Upper lobe of left lung (tissue), 4 donors: ENCODE measurements at regions not wholly inside any gene's neighbourhood (a gene's known extent, or its start where the extent isn't known, plus 50 kb on each side); places are given as distances from the start of the nearest gene placed in this dataset.

ENCODE experiments used
- POLR2A ChIP-seq, 4 donors: fragments of 450-650 bp; IDR thresholded peaks; one replicate each; pipeline ENCODE4 v1.5.1; 2016 to 2017; ENCODE audit warnings: antibody characterized with exemption in 4 of 4, mild to moderate bottlenecking in 2 of 4
- POLR2AphosphoS5 ChIP-seq, 2 donors: sonication (generic); formaldehyde crosslinking; IDR thresholded peaks; one replicate each; pipeline ENCODE4 v1.5.1; 2017; ENCODE audit warnings: antibody characterized with exemption in 2 of 2
- TF ChIP-seq, protein P1 (sequence below), 6 experiments: fragments of 450-650 bp in 4 of 6; fragments of 200-600 bp in 2 of 6; sonication (generic) in 2 of 6; IDR thresholded peaks; one replicate each; pipeline ENCODE4 v1.5.1; 2016 to 2019; ENCODE audit warnings: antibody characterized with exemption in 6 of 6

GRCh38 chr12:13786646-13787045, 194.8 kb downstream of the GRIN2B start:
- no peak for TF ChIP-seq POLR2AphosphoS5 (IDR thresholded peaks at IDR 0.05)
- TF ChIP-seq, protein P1, sequence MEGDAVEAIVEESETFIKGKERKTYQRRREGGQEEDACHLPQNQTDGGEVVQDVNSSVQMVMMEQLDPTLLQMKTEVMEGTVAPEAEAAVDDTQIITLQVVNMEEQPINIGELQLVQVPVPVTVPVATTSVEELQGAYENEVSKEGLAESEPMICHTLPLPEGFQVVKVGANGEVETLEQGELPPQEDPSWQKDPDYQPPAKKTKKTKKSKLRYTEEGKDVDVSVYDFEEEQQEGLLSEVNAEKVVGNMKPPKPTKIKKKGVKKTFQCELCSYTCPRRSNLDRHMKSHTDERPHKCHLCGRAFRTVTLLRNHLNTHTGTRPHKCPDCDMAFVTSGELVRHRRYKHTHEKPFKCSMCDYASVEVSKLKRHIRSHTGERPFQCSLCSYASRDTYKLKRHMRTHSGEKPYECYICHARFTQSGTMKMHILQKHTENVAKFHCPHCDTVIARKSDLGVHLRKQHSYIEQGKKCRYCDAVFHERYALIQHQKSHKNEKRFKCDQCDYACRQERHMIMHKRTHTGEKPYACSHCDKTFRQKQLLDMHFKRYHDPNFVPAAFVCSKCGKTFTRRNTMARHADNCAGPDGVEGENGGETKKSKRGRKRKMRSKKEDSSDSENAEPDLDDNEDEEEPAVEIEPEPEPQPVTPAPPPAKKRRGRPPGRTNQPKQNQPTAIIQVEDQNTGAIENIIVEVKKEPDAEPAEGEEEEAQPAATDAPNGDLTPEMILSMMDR (IDR thresholded peaks at IDR 0.05): no peak
- TF ChIP-seq POLR2A (IDR thresholded peaks at IDR 0.05): no peak
